Epidermal melanocyte (primary cell): ENCODE measurements at regions not wholly inside any gene's neighbourhood (a gene's known extent, or its start where the extent isn't known, plus 50 kb on each side); places are given as distances from the start of the nearest gene placed in this dataset.
A peak's percentile ranks its signal among the peaks of the same experiment; 100 is the strongest.

Experiments
- DNase-seq: peaks from one replicate; pipeline ENCODE4 v3.0.0; 2011; ENCODE audit warnings: low spot score; ENCODE audit not compliant: insufficient read length

DNA sequence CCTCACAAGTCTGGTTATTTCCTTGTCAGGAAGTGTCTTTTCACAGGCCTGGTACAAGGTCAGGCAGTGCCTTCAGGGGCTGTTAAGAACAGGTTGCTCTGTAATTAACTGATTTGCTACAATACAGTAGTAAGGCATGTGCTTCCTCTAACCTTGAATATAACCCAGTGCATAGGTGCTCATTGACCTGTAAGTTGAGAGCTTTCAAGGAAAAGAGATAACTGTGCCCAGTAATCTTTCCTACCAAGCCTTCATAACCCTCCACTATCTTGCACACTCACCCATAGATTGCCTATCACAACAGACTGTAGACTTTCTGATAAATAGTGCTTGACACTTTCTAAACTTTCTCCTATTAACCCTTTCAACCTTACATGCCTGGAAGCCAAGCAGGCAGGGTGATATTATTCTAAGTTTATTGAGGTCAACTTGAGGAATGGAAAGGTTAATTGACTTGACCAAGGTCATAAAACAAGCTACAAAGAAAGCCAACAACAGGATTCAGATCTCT, 148.1 kb downstream of the PPARGC1A start:
- no peak for DNase-seq

DNA sequence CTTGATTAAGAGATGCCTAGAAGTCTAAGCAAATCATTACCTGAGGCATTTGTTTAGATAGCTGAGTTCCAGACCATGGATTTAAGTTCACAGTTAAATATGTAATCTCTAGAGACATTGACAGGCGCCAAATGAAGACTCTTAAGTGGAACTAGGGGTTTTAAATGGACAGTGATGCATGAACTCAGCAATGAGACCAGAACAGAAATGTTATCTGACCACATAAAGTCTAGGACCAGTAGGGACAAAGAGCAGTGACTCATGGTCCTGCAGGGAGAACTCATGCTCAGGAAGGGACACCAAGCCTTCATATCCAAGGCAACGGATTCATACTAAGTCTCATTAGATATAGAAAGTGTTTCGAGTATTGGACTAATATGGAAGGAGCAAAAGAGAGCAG, 152.3 kb downstream of the PPARGC1A start:
- no peak for DNase-seq

DNA sequence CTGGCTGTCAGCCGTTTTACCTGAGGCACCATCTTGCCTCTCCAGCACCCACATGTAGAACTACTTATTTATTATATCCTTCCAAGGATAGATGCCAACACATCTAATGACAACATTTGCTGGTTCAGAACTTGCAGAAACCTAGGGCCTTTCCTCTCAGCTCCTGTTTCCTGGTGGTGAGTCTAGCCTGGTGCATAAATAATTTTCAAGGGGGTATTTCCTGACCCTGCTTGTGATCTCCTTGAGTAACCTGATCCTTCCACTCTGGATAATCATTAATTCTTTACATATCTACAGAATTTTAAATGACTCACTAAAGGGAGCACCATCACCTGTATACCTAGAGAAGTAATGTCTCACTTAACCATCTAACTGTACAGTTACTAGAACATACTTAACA, 153.4 kb downstream of the PPARGC1A start:
- no peak for DNase-seq

DNA sequence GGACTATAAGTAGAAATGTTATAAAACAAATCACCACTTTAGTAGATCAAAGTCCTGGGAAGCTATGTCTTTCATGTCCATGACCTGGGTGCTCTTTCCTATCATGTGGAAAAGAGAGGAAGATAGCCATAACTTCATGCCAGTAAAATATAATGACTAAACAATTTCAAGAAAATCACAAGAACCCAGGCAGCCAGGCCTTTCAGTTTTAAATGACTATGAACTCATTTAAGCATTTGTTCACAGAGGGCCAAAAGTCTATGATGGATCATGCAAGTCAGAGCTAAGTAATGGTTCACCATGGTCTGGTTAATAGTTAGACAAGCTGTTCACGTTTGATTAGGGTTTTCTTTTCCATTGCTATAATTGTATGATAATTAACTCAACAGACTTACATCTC, 155.8 kb downstream of the PPARGC1A start:
- DNase-seq = no peak

DNA sequence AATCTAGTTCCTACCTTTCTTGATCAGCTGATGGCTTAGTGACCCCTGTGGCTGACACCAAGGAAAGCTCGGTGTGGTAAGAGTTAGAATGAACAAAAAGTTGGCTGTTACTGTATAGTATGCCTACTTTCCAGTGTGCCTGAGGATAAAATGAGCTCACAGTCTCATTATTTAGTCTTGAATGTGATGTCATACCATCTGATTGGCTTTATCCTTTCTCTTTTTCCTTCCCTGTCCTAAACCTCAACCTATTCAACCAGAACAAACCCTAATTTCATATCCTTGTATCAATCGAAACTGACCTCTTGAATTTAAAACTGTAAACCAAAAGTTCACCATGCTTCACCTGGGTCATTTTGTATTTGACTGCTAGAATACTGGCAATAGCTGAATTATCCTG, 156.4 kb downstream of the PPARGC1A start:
- no peak for DNase-seq

DNA sequence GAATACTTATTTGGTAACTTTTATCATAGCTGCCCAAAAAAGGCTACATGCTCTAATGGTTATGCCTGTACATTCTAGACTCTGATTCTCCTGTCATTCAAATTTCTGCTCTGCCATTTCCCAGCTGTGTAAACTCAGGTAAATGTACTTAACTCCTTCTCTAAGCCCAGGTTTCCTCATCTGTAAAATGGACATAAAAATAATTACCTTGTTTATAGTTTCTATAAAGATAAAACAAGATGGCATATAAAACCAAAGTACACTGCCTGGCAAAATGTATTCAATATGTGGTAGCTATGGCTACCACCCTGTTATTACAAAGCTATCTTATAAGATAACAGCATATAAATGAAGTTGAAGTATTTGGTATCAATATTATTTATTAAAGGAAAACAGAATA, 158.8 kb downstream of the PPARGC1A start:
- DNase-seq = no peak

DNA sequence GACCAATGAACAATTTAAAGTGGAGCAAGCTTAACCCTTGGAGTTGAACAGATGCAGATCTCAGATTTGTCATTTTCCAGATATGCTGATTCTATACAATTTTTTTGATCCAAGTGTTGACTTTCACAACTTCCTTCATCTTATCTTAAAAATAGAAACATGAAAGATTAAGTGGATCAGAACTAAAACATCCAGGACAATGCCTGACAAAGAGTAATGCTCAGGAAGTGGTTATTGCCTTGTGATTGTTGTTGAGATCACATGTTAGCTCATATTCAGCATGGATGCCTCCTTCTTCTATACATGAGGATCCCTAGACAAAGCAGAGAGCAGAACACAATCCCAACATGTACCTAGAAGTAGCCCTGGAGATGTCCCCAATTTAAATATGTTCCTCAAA, 160.9 kb downstream of the PPARGC1A start:
- DNase-seq = no peak

DNA sequence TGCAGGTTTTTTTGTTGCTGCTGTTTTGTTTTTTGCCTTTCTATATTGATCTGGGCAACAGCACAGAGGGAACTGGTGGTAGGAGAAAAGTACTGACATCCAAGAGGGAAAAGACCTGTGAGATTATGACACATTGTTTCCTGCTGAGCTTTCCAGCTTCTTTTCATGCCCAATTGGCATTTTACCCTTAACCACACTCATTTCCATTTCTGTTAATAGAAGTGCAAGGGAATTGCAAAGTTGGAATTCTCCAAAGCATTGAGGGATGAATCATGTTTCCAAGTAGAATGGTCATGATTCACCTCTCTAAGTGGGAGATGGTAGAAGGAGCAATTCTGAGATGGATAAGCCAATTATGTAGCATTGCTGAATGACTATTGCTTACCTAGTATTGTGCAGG, 161.5 kb downstream of the PPARGC1A start:
- peak; percentile 50 for DNase-seq

DNA sequence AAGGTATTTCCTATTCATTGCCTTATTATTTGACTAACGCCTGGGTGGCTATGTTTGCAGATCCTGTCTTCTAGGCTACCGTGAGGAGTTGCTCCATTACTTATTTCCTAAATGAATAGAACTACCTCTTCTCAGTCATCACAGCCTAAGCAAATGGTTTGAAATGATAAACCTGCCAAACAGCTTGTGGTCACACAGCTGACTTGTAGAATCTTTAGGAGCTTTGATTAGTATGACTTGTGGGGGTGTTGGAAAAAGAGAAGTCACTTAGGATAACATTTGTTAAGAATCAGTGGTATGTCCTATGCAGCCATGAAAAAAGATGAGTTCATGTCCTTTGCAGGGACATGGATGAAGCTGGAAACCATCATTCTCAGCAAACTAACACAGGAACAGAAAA, 169.3 kb downstream of the PPARGC1A start:
- no peak for DNase-seq

DNA sequence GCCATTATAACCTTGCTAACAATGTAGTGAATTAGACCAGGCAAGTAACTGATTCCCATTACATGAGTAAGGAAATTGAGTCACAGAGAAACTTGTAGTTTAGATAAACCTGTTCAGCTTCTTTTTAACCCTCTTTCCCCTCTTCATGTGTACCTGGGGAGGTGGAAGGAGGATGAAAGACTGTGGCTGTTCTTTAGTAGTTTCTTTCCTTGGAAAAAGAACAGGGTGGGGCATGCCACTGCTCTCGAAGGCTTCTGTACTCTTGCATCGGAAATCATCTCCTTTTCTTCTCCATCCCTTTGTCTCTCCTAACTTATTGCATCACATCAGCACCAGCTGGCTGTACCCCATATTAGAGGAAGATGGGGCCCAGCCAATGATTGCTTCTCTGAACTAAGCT, 171.4 kb downstream of the PPARGC1A start:
- no peak for DNase-seq

DNA sequence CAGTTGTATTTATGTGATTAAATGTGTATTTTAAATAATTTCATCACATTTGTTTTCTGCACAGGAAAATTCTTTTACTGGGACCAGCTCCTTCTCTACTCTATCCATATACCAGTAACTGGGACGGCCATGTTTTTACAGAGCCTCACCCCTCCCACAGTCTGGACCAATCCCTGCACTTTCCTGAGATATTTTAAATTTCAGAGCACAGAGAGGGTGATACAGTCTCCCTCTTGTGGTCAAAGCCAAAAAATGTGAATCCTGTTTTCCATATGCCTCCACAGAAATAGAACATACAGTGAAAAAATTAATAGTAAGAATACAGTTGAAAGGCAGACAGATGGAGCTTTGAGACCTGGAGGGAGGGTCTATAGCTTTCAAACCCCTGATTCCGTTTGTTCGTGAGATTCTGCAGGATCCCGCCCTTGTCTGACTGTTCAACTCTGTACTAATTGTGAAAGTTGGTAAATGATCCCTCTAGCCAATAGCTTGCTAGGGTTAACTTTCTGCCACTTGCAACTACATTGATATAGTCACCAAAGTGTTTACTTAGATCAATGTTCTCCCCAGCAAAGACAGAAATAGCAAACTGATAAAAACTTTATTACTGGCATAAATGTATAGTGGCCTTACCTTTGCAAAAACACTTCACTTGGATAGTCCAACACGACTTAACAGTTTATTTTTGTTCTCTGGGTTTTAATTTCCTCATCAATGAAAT, 172.2 kb downstream of the PPARGC1A start:
- peak; percentile 67 for DNase-seq

DNA sequence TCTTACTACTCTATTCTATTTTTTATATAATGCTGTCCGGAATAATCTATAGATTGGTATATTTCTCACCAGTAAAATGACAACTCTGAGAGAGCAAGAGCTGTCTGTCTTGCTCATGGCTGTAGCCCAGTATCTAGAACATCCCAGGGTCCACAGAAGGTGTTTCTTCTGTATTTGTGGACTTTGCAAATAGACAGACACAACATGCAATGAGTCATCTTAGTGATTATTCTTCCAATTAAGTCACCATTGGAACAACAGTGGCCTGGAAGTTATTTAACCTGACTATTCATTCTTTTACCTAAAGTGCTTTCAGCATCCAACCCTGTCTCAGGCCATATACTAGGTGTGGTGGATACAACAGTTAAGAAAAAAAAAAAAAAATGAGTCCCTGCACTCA, 179.5 kb downstream of the PPARGC1A start:
- DNase-seq = no peak

DNA sequence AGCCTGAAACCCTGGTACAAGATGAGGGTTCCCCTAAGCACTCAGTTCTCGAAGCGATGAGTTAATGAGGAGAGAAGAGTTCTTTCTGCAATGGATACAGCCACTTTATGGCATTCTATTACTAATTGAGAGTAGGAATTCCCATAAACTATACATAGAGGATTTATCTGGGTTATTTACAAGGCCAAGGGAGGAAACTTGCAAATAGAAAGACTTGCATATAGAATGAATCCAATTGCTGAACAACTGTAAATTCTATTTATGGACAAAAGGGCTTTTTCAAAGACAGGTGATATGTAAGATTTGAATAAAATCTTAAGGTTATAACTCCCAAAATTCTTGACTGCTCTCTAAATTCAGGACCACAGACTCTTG, 182.2 kb downstream of the PPARGC1A start:
- no peak for DNase-seq

DNA sequence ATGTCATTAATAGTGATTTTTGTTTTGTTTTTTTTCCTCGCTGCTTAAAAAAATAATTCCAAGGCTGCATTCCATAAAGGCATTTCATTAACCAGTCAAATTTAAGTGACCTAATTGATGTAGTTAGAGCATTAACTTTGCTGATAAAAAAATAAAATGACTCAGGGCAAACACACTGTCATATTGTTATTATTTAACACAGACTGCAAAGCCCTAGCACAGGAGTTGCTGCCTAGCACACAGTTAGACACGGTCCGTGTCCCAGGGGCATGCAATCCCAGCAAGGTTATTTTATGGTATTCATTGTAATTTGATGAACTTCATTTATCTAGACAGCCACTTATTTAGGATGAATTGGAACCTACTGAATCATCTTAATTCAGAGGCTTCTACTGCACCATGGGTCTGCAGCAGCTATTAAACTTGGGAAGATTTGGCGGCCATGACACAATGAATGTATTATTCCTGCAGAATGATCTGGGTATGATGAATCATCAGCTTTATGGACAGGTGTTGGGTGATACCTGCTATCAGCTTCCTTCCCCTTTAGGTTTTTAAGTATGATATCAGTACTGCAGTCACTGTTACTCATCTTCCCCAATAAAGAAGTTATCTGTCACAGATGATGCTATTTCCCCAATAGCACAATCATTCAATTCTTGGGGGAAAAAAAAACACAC, 182.7 kb downstream of the PPARGC1A start:
- DNase-seq = no peak

DNA sequence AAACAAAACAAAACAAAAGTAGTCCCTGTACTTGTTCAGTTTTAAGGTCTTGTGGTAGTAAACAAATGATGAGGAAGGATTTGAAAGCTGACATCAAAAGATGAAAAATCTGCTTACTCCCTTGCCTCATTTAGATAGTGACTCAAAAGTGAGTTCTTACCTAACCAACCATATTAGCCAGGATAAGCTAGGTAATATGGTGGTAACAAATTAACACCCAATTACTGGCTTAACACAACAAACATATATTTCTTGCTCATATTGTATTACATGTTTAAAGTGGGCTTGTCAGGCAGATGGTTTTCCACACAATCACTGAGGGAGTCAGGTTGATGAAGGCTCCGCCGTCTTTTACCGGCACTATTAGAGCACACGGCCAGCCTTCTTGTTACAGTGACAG, 189.7 kb downstream of the PPARGC1A start:
- no peak for DNase-seq

DNA sequence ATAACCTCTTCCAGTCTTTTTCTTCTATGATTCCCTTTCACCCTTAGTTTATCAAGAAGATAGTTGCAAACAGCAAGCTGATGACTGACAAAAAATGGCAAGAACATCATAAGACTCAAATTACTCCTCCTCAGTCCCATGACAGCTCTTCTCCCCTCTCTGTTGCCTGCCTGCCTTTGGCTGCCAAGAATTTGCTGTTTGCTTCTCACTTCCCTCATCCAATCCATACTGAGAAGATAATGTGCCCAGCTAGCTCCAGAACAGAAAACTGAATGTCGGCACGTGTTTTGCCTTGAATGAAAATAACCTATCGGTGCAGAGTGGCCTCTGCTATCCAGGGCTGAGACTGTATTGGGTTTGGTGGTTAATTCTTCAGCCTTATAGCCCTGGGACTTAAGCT, 192.1 kb downstream of the PPARGC1A start:
- no peak for DNase-seq

DNA sequence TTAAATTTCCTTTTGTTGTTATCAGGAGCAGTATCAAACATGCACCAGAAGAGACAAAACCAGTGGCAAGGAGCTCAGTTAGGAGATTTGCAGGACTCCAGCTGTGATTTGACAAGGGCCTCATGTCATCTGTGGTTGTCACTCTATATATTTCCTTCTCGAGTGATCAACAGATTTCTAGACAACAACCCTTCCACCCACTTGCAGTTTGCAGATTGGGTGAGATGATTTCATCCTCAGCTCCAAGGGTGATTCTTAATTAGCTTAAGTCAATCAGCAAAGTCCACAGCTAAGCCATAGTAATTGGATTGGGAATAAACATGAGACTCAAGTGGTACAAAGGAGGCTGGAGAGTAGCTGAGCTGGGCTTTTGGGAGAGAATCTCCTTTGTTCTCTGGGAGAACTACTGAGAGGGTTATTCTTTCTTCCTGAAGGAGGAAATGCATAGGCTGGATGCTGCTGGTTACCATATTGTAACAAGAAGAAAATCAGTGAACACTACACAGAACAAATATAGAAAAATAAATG, 192.8 kb downstream of the PPARGC1A start:
- no peak for DNase-seq

DNA sequence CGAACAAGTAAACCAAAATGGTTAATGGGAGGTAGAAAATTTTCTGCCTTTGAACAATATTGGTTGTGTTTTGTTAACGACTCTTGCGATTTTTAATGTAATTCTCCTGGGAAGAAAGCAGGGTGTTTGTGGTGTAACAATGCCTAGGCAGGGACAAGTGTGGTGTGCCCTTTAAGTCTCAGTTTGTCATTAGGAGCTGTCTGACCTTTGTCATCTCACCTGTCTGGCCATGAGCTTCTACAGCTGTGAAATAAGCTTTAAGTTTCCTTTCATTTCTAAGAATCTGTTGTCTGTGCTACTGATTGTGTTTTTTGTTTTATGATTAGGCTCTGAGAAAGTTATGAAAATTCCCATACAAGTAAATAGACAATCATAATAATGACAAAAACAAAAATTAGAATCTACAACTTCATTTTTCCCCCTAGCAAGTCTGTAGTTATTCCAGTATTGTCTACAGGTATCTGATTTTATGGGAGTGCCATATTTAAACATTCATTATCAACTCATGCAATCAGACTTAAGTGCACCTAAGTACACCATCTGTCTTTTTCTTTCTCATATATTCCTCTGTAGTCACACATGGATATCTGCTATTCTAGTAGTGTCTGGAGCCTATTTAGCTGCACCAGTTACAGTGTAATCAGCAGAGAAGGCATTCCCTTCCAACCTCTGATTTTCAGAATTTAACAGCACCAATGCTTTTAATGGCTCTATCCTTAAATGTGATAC, 203.5 kb downstream of the PPARGC1A start:
- no peak for DNase-seq

DNA sequence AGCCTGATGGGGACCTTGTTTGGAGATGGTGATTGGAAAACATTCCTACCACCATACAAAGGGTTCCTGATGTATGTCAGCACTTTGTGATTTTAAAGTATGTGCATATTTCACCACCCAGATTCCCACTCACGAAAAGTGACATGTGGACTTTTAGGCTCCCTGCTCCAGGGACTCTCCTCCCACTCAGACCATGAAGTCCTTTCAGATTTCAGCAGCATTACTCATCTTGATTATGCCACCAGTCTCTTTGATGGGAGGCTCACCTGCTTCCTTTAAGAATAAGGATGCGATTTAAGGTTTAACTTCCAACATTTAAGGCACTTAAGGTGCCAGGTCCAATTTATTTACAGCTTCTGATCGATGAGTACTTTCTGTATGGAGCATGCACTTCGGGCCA, 204.4 kb downstream of the PPARGC1A start:
- DNase-seq = no peak

DNA sequence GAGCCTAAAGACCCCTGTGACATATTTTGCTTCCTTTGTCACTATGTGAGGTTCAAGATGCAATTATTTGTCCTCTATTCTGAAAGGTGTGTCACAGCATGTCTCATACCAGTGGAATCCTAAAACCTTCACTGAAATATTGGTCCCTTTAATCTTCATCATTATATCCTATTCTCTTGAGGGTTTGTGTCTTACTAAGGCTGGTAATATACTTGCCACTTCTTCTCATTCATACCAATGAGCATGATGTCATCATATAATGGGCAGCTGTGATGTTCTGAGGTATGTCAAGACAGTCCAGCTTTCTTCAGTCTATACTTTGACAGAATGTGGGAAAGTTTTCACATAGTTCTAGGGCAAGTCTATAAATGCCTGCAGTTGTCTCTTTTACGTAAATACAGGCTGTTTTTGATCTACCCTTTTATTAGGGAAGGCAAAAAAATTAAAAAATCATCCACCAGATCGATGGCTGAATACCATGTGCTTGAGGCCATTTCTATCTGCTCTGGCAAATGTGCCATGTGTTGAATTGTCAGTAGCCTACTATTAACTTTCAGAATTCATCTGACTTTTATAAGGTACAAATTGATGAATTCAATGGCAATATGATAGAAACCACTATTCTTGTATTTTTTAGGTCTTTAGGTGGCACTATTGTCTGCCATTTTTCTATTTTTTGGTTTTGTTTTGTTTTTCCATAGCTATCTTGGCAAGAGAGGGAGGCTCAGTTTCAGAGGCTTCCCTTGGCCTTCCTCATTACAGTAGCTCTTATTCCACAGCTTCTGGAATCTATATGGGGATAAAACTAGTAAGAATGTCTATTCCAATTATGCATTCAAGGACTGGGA, 209.0 kb downstream of the PPARGC1A start:
- no peak for DNase-seq

DNA sequence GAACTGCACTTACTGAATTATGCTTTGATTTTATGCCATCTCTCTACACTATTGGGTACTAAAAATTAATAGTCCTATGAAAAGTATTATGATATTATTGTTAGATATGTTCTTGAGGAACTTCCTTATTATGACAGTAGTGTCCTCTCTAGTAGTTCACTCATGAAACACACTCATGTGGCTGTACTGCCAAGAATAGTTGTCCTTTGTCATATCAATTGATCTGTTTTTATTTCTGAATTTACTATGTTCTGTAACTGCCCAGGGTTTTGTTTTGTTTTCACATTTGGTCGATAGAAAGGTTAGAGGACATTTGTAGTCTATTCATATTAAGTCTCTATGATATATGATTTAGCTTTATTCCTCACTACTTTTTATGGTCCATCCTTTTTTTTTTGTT, 215.2 kb downstream of the PPARGC1A start:
- no peak for DNase-seq
